Suprapubic skin (tissue), 4 donors: ENCODE measurements at regions not wholly inside any gene's neighbourhood (a gene's known extent, or its start where the extent isn't known, plus 50 kb on each side); places are given as distances from the start of the nearest gene placed in this dataset.

ENCODE experiments used
- DNase-seq, 2 donors: peaks; one replicate each; pipeline ENCODE4 v3.0.0-alpha.2; 2019; ENCODE audit warnings: low spot score in 2 of 2
- H3K27ac ChIP-seq: fragments of 200-600 bp; sonication (generic); one replicate; pipeline ENCODE4 v1.5.1; 2019
- H3K27me3 ChIP-seq: fragments of 200-600 bp; sonication (generic); one replicate; pipeline ENCODE4 v1.5.1; 2019
- H3K36me3 ChIP-seq: fragments of 200-600 bp; sonication (generic); one replicate; pipeline ENCODE4 v1.5.1; 2019
- H3K4me1 ChIP-seq: fragments of 200-600 bp; sonication (generic); one replicate; pipeline ENCODE4 v1.5.1; 2019
- H3K4me3 ChIP-seq: fragments of 200-600 bp; sonication (generic); one replicate; pipeline ENCODE4 v1.5.1; 2019; ENCODE audit warnings: mild to moderate bottlenecking
- H3K9me3 ChIP-seq: fragments of 200-600 bp; sonication (generic); one replicate; pipeline ENCODE4 v1.5.1; 2019
- CTCF ChIP-seq, 2 donors: fragments of 200-600 bp in 1 of 2; fragments of 450-650 bp in 1 of 2; sonication (generic) in 1 of 2; IDR thresholded peaks; one replicate each; pipeline ENCODE4 v1.5.1; 2016 to 2019; ENCODE audit warnings: antibody characterized with exemption in 2 of 2, mild to moderate bottlenecking in 1 of 2, moderate library complexity in 1 of 2
- EP300 ChIP-seq: sonication (generic); formaldehyde crosslinking; IDR thresholded peaks from one replicate; pipeline ENCODE4 v1.6.1; 2017; ENCODE audit warnings: antibody characterized with exemption
- POLR2A ChIP-seq, 2 donors: fragments of 450-650 bp; IDR thresholded peaks; one replicate each; pipeline ENCODE4 v1.6.1; 2017; ENCODE audit warnings: antibody characterized with exemption in 2 of 2, mild to moderate bottlenecking in 2 of 2, moderate library complexity in 2 of 2
- POLR2AphosphoS5 ChIP-seq, 3 donors: sonication (generic); formaldehyde crosslinking; IDR thresholded peaks; one replicate each; pipeline ENCODE4 v1.6.1; 2017; ENCODE audit warnings: antibody characterized with exemption in 3 of 3
- WGBS: methylation state at CpG from one replicate; pipeline ENCODE4 v1.1.5; 2018; 5-methylcytosine and 5-hydroxymethylcytosine counted together

GRCh38 chr10:21164687-21165086 is 267.6 kb upstream of the NEBL start:
- Histone ChIP-seq H3K27me3 (no peaks in the 10 kb centered on the region), H3K9me3 (no peaks in the 10 kb centered on the region), H3K4me3 (no peak overlapping the region), H3K4me1 (no peaks in the 10 kb centered on the region), H3K27ac (no peak overlapping the region), H3K36me3 (no peaks in the 10 kb centered on the region)
- TF ChIP-seq CTCF (IDR thresholded peaks at IDR 0.05) (no peak), POLR2A (IDR thresholded peaks at IDR 0.05) (no peak), EP300 (no peak), POLR2AphosphoS5 (IDR thresholded peaks at IDR 0.05) (no peak)
- DNase-seq = no peak
- WGBS = 68% methylated on average over 3 of the region's 3 CpGs

GRCh38 chr10:21162948-21163347 is 265.8 kb upstream of the NEBL start:
- H3K27ac ChIP-seq = no peak overlapping the region
- no peaks in the 10 kb centered on the region for H3K36me3 ChIP-seq
- no peak overlapping the region for H3K4me3 ChIP-seq
- H3K9me3 ChIP-seq = no peaks in the 10 kb centered on the region
- H3K4me1 ChIP-seq = no peaks in the 10 kb centered on the region
- TF ChIP-seq POLR2A (IDR thresholded peaks at IDR 0.05) (no peak), POLR2AphosphoS5 (IDR thresholded peaks at IDR 0.05) (no peak), CTCF (IDR thresholded peaks at IDR 0.05) (no peak), EP300 (no peak)
- H3K27me3 ChIP-seq = no peaks in the 10 kb centered on the region
- DNase-seq = no peak

GRCh38 chr10:21161647-21162046 is 264.5 kb upstream of the NEBL start:
- no peak for DNase-seq
- Histone ChIP-seq H3K27ac (no peak overlapping the region), H3K9me3 (no peaks in the 10 kb centered on the region), H3K36me3 (no peaks in the 10 kb centered on the region), H3K27me3 (no peaks in the 10 kb centered on the region), H3K4me1 (no peaks in the 10 kb centered on the region), H3K4me3 (no peak overlapping the region)
- no peak for TF ChIP-seq POLR2A (IDR thresholded peaks at IDR 0.05)
- TF ChIP-seq POLR2AphosphoS5 (IDR thresholded peaks at IDR 0.05) = no peak
- TF ChIP-seq CTCF (IDR thresholded peaks at IDR 0.05) = no peak
- no peak for TF ChIP-seq EP300
- WGBS = 54% methylated on average over 2 of the region's 2 CpGs

GRCh38 chr10:21161090-21161625 is 264.0 kb upstream of the NEBL start:
- Histone ChIP-seq H3K27me3 (no peaks in the 10 kb centered on the region), H3K9me3 (no peaks in the 10 kb centered on the region), H3K27ac (no peak overlapping the region), H3K4me1 (no peaks in the 10 kb centered on the region), H3K36me3 (no peaks in the 10 kb centered on the region), H3K4me3 (no peak overlapping the region)
- TF ChIP-seq EP300 (no peak), POLR2A (IDR thresholded peaks at IDR 0.05) (no peak)
- no peak for DNase-seq
- WGBS = 81% methylated on average over 5 of the region's 5 CpGs

- H3K36me3 ChIP-seq = no peaks in the 10 kb centered on the region
- no peaks in the 10 kb centered on the region for H3K27me3 ChIP-seq
- no peaks in the 10 kb centered on the region for H3K9me3 ChIP-seq
- no peak for TF ChIP-seq EP300
- TF ChIP-seq POLR2AphosphoS5 (IDR thresholded peaks at IDR 0.05) = no peak
- TF ChIP-seq POLR2A (IDR thresholded peaks at IDR 0.05) = no peak
- no peak for TF ChIP-seq CTCF (IDR thresholded peaks at IDR 0.05)
- WGBS = 36% methylated on average over 4 of the region's 4 CpGs
- H3K4me1 ChIP-seq = no peaks in the 10 kb centered on the region
- H3K27ac ChIP-seq = no peak overlapping the region
- no peak for DNase-seq
- H3K4me3 ChIP-seq = no peak overlapping the region
These were observed 263.0 kb upstream of the NEBL start for GRCh38 chr10:21160116-21160515.

- H3K4me3 ChIP-seq = no peak overlapping the region
- H3K9me3 ChIP-seq = no peaks in the 10 kb centered on the region
- TF ChIP-seq CTCF (IDR thresholded peaks at IDR 0.05) = no peak
- no peak for TF ChIP-seq POLR2AphosphoS5 (IDR thresholded peaks at IDR 0.05)
- no peak for TF ChIP-seq POLR2A (IDR thresholded peaks at IDR 0.05)
- no peaks in the 10 kb centered on the region for H3K4me1 ChIP-seq
- DNase-seq = no peak
- no peaks in the 10 kb centered on the region for H3K27me3 ChIP-seq
- H3K27ac ChIP-seq = no peak overlapping the region
- no peaks in the 10 kb centered on the region for H3K36me3 ChIP-seq
- 58% methylated on average over 4 of the region's 4 CpGs for whole genome bisulfite sequencing
These were observed 262.6 kb upstream of the NEBL start for GRCh38 chr10:21159669-21160068.
